GM21576 (cell line): ENCODE measurements at regions not wholly inside any gene's neighbourhood (a gene's known extent, or its start where the extent isn't known, plus 50 kb on each side); places are given as distances from the start of the nearest gene placed in this dataset.
A peak's percentile ranks its signal among the peaks of the same experiment; 100 is the strongest.
"Not testable (repeated sequence)": the region's sequence is repeated elsewhere in the genome, so short reads cannot be mapped to it uniquely, and the experiment has no call there.

Experiments used
- ATAC-seq: cut with Tn5 transposase; IDR thresholded peaks from one replicate; pipeline ENCODE4 v1.9.1; 2021; ENCODE audit warnings: mild to moderate bottlenecking, moderate library complexity; ENCODE audit not compliant: unreplicated experiment

- ATAC-seq, result no peak
These were observed 352.4 kb downstream of the GALC start for GRCh38 chr14:87640553-87640952.

GRCh38 chr14:87638196-87638595 lies 354.8 kb downstream of the GALC start:
- no peak for ATAC-seq

- ATAC-seq, result no peak
These were observed 357.5 kb downstream of the GALC start for GRCh38 chr14:87635442-87635841.

GRCh38 chr14:87632796-87633195 lies 360.2 kb downstream of the GALC start:
- ATAC-seq, result no peak

GRCh38 chr14:87630846-87631245 lies 362.1 kb downstream of the GALC start:
- ATAC-seq, result no peak

- no peak for ATAC-seq
These were observed 363.2 kb downstream of the GALC start for GRCh38 chr14:87629788-87630187.

GRCh38 chr14:87628780-87629179 lies 364.2 kb downstream of the GALC start:
- ATAC-seq, result no peak

- no peak for ATAC-seq
These were observed 364.9 kb downstream of the GALC start for GRCh38 chr14:87628129-87628528.

GRCh38 chr14:87626266-87626665 lies 366.7 kb downstream of the GALC start:
- no peak for ATAC-seq

GRCh38 chr14:87623616-87624015 lies 369.4 kb downstream of the GALC start:
- ATAC-seq, result no peak

- ATAC-seq, result no peak
These were observed 375.9 kb downstream of the GALC start for GRCh38 chr14:87617079-87617478.

- peak; percentile 59 for ATAC-seq
These were observed 376.9 kb downstream of the GALC start for GRCh38 chr14:87615822-87616679.

- ATAC-seq, result no peak
These were observed 377.9 kb downstream of the GALC start for GRCh38 chr14:87615047-87615446.

- no peak for ATAC-seq
These were observed 379.1 kb downstream of the GALC start for GRCh38 chr14:87613881-87614280.

- ATAC-seq, result not testable (repeated sequence)
These were observed 385.9 kb downstream of the GALC start for GRCh38 chr14:87607056-87607455.

- no peak for ATAC-seq
These were observed 391.9 kb downstream of the GALC start for GRCh38 chr14:87601036-87601435.

- ATAC-seq, result no peak
These were observed 392.7 kb downstream of the GALC start for GRCh38 chr14:87600240-87600639.

GRCh38 chr14:87581298-87581697 lies 411.7 kb downstream of the GALC start:
- no peak for ATAC-seq

- no peak for ATAC-seq
These were observed 413.9 kb downstream of the GALC start for GRCh38 chr14:87579036-87579435.

GRCh38 chr14:87575378-87575777 lies 417.6 kb downstream of the GALC start:
- ATAC-seq, result no peak

GRCh38 chr14:87573591-87573990 lies 419.4 kb downstream of the GALC start:
- no peak for ATAC-seq

- no peak for ATAC-seq
These were observed 425.2 kb downstream of the GALC start for GRCh38 chr14:87567618-87568295.
